ENCODE measurements at regions not wholly inside any gene's neighbourhood (a gene's known extent, or its start where the extent isn't known, plus 50 kb on each side); places are given as distances from the start of the nearest gene placed in this dataset.

DNA sequence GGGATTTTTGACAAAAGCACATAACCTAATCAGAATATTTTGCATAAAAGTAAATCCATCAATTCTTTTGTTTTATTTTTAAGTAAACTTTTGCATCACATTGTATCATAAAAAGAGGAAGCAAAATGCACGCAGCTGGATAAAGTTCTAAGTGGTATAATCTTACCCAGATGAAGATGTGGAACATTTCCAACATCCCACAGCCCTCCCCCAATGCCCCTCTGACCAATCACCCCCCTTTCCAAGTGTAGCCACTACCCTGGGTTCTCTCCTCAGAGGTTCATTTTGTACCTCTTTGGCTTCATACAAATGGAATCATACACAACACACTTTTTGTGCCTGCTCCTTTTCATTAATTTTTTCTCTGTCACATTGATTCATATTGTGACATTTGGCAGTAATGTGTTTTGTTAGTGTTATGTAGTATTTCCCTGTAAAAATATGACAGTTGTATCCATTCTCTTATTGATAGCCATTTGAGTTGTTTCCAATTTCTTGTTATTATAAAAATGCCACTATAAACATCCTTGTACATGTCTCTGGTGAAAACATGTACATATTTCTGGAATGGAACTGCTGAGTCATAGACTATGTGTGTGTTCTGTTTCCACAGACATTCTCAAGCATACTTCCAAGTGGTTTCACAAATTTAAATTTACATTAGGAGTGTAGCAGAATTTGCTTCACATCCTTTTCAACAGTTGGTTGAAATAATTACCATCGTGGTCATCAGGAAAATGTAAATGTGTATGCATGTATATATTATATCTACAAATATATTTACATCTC is 92.9 kb upstream of the SYNDIG1 start:
- no peak for DNase-seq

- no peak for DNase-seq
Observed at GRCh38 chr20:24373372-24373771, 96.1 kb upstream of the SYNDIG1 start.

- no peak for DNase-seq
Observed at GRCh38 chr20:24370911-24371695, 98.3 kb upstream of the SYNDIG1 start.

- no peak for DNase-seq
Observed at GRCh38 chr20:24370249-24370648, 99.2 kb upstream of the SYNDIG1 start.

DNA sequence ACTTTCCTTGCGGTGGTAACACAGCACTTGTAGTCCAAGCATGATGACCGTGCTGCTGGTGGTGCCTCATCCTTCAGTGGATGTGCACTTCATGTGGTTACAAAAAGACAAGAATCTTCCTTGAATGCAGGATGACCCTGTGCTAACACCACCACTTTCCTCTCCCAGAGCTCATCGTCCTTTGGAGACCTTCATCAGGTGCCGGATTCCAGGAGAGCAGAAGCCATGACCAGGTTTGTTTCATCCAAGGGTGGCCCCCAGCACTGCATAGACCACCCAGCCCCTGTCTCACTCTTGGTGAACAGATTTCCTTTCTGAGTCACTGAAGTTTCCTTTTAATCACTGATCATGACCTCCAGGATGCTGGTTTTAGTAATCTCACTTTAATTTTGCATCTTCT is 101.2 kb upstream of the SYNDIG1 start:
- no peak for DNase-seq

DNA sequence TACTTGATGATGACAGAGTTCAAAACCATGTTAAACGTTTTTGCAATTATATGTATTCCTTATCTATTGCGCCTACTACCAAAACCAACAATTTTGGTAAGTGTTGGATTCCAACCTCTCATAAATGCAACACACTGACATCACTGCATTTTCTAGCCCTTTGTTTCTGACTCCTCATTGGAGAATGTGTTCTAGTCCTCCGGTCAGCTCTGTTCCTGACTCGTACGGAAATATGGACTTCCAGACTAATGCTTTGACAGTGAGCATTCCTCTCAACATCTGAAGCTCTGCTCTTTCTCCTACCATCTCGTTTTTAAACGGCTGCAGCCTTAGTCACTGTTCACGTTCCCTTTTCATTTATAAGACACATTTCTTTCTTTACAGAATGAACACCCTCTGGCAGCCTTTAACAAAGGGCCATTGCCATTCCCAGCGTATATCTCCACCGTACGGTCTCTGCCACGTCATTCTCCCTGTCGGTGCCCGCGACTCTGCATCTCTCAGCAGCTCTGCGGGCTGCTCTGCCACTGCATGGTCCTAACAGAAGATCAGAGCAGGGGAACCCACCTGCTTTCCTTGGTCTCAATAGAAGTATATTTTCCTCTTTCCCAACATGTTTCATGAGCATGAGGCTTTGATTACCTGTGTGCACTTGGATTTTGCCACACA is 103.0 kb upstream of the SYNDIG1 start:
- DNase-seq, result no peak

GRCh38 chr20:24365670-24366069 is 103.8 kb upstream of the SYNDIG1 start:
- no peak for DNase-seq

DNA sequence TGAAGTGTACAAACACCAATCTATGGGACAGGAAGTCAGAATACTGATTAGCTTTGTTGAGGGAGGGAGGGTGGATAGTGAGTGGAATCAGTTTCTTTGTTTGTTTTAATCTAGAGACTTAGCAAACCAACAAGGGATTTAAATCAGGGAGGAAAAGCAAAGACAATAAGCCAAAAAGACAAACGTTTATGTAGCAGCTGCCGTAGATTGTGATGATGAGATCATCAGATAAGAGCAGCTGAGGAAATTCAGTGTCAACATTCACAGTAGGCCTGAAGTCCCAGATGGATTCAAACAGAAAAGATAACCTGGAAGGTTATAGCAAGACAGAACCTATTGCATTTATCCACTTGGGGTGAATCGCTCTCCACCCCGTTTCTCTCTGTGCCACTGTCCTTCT is 104.9 kb upstream of the SYNDIG1 start:
- no peak for DNase-seq

GRCh38 chr20:24363031-24363430 is 106.4 kb upstream of the SYNDIG1 start:
- DNase-seq, result no peak

- no peak for DNase-seq
Observed at GRCh38 chr20:24362080-24362479, 107.3 kb upstream of the SYNDIG1 start.

DNA sequence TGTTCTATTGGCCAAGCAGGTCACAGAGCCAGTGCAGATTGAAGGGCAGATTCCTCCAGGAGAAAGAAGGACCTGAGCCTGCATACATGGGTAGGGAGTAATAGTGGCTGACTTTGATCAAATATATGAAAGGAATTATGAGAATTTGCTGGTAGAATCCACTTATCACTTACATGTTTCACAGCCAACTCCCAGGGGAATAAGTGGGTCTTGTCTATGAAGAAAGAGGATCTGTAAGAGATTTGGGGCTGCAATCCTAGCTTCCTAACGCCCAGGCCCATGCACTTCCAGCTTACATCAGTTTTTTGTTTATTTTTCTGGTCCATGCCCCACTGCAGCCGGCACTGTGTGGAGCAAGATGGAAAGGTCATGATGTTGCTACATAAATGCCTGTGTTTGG is 107.9 kb upstream of the SYNDIG1 start:
- DNase-seq, result no peak

DNA sequence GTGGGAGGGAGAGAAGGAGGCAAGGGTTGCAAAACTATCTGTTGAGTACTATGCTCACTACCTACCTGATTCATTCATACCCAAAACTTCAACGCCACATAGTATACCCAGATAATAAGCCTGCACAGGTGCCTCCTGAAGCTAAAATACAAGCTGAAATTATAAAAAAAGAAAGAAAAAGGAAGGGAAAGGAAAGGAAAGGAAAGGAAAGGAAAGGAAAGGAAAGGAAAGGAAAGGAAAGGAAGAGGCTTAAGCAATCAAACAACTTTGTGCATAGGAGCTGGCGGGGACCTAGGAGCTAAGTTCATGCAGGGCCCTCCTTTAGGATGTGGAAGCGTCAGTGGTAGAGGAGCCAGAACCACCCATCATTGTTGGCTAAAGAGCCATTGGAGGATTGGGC is 108.9 kb upstream of the SYNDIG1 start:
- DNase-seq, result no peak

DNA sequence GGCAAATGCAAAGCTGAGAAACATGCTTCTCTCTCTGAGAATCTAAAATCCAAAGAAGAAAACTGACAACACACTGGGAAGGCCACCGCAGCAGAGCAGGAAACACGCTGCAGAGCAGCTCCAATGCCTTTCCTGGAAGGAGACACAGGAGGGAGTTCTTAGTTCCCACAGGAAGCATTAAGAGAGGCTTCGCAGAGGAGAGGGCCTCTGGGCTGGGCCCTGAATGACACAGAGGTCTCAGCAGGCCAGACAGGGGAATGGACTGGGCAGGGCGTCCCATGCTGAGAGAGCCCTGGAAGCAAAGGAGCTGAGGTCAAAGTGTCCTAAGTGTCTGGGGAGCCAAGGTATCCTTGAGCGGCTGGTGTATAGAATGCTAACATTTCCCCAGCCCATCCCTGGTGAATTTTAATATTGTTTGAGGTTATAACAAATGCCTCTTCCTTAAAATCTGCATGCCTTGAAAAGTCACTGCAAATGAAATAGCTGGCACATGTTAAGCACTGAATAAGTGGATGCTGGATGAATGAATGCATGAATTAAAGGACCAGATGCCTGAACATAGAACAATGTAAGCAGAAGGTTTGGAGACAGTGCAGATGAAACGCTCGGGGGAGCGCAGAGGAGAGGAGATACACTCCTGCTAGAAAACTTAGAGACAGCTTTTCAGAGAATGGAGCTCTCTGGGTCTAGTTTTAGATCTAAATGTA is 110.0 kb upstream of the SYNDIG1 start:
- DNase-seq, result no peak

GRCh38 chr20:24357931-24358330 is 111.5 kb upstream of the SYNDIG1 start:
- no peak for DNase-seq

DNA sequence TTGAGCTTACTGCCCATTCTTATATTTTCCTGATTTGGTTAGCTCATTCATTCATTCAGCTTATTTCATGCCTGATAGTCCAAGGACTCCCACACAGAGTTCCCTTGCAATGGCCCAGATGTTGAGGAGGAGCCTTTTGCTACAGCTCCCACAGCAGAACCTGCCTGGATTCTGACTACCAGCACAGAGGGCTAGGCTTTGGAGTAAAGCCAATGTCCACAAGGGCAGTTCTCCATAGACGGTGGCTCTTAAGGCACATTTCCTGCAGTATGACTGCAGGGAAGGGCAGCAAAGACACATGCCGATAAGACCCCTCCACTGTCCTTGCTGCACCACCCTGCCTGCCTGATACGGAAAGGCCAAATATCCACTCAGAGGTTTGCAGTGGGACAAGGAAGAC is 112.3 kb upstream of the SYNDIG1 start:
- DNase-seq, result no peak

DNA sequence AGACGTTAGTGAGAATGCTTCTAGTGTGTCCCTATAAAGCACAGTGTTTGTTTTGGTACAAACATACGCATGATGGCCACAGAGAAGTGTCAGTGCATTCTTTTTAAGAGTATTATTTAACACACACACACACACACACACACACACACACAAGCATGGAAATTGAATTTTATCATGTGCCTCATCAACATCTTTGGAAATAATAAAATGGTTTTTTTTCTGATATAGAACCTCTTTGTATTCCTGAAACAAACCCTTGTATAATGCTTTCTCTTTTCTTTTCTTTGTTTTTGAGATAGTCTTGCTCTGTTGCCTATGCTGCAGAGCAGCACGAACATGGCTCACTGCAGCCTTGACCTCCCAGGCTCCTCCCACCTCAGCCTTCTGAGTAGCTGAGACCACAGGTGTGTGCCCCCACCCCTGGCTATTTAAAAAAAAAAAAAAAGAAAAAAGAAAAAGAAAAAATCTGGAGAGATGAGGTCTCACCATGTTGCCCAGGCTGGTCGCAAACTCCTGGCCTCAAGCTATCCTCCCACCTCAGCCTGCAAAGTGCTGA is 116.2 kb upstream of the SYNDIG1 start:
- no peak for DNase-seq

- no peak for DNase-seq
Observed at GRCh38 chr20:24350923-24351368, 118.5 kb upstream of the SYNDIG1 start.

DNA sequence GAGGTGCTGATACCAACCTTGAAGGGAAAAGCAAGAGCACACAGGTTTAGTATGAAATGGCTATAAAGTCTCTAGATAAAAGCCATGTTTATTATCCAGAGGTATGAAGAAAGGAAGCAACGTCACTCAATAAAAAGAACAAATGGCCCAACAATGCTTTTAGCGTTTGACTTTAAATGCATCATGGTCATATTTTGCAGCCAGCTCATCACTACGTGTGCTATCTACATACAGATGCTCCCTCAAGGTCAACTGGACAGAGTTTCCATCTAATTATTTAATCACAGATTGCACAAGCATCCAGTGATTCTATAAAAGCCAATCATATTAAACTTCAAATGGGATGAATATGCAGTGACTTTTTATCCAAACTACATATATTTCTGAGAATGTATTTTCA is 127.6 kb upstream of the SYNDIG1 start:
- no peak for DNase-seq

GRCh38 chr20:24340933-24341332 is 128.5 kb upstream of the SYNDIG1 start:
- DNase-seq, result no peak

DNA sequence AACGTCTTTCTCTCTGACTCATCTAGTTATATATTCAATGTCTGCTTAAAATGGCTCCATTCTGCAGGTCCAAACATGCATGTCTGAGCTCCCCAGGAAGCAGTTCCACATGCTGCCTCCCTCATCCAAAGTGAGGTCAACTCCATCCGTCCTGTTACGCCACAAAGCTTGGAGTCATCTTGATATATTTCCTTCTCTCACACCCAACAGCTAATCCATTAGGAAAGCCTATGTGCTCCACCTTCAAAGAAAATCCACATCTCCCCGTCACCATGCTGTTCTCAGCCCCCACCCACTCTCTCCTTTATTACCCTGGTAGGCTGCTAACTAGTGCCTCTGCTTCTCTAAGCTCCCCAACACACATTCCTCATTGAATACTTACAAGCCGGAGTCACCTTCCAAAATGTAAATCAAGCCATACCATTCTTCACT is 130.2 kb upstream of the SYNDIG1 start:
- DNase-seq, result no peak

GRCh38 chr20:24337551-24337950 is 131.9 kb upstream of the SYNDIG1 start:
- DNase-seq, result no peak

DNA sequence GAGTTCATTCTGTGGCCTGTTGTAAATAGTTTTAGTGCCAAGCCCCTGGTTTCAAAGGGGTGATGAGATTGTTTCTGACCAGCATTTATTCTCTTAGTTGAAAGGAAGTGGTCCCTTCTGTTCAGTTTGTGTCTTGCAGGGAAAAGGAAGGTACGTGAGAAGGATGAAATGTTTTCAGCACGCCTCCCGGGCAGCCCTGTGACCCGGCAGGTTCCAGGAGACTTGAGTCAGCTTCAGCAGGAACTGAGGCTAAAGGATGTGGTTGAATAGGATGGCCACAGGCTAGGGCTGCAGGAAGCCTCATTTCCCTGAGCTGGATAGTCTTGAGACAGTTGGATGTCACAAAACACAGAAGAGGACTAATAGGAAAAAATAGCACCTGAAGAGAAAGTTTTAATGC is 132.4 kb upstream of the SYNDIG1 start:
- DNase-seq, result no peak

GRCh38 chr20:24334830-24335229 is 134.6 kb upstream of the SYNDIG1 start:
- DNase-seq, result no peak
